ENCODE measurements at regions not wholly inside any gene's neighbourhood (a gene's known extent, or its start where the extent isn't known, plus 50 kb on each side); places are given as distances from the start of the nearest gene placed in this dataset.

DNA sequence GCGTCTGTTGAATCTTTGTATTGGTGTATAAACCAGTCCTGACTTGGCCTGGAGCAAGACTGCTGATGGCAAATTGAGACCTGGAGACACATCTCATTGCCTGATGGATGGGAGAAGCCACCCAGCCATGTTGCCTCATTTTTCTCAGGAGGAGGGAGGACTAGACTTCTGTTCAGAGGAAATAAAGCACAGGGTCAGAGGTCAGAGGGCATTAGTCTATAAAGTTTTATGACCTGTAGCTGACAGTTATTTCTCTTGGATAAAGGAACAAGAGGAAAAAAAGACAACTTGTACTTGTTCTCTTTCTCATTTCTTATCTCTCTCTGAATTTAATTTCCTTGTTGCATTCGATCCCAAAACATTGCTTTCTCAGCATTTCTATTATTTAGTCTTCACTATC, 775.9 kb downstream of the SQOR start:
- ChIA-PET SMC1A (ENCODE audit: uncharacterized antibody, unreplicated experiment) (no interaction called here), RAD21 (ENCODE audit: unreplicated experiment) (no interaction called here), CTCF (no interaction called here), POLR2A (no interaction called here)
- Histone ChIP-seq H3K4me1 (ENCODE audit: control insufficient read depth, insufficient read depth, low read length) (no peaks in the 10 kb centered on the region), H3K36me3 (ENCODE audit: control insufficient read depth in 2 of 2, insufficient read depth in 2 of 2, low read length in 1 of 2) (no peaks in the 10 kb centered on the region), H3K27me3 (replicated peaks in 1 of 2; ENCODE audit: control insufficient read depth in 2 of 2, insufficient read depth in 2 of 2, low read length in 1 of 2) (no peaks in the 10 kb centered on the region), H3K4me2 (ENCODE audit: control insufficient read depth, insufficient read depth) (no peak overlapping the region), H3K4me3 (no peak overlapping the region), H3K9me3 (replicated peaks; ENCODE audit: control insufficient read depth, insufficient read depth, low read length) (no peaks in the 10 kb centered on the region; the same call in 2 of the 3 replicates), H2AFZ (ENCODE audit: control insufficient read depth, low read depth, low read length) (no peak overlapping the region), H3K79me2 (ENCODE audit: control insufficient read depth, insufficient read depth, low read length) (no peaks in the 10 kb centered on the region), H3K9ac (ENCODE audit: control insufficient read depth, insufficient read depth, low read length) (no peak overlapping the region), H4K20me1 (ENCODE audit: control insufficient read depth, insufficient read depth) (no peaks in the 10 kb centered on the region), H3K27ac (ENCODE audit: control insufficient read depth, insufficient read depth) (no peak overlapping the region)
- no peak for TF ChIP-seq ZBED1 (IDR thresholded peaks at IDR 0.05; ENCODE audit: borderline replicate concordance)
- TF ChIP-seq, protein P1, sequence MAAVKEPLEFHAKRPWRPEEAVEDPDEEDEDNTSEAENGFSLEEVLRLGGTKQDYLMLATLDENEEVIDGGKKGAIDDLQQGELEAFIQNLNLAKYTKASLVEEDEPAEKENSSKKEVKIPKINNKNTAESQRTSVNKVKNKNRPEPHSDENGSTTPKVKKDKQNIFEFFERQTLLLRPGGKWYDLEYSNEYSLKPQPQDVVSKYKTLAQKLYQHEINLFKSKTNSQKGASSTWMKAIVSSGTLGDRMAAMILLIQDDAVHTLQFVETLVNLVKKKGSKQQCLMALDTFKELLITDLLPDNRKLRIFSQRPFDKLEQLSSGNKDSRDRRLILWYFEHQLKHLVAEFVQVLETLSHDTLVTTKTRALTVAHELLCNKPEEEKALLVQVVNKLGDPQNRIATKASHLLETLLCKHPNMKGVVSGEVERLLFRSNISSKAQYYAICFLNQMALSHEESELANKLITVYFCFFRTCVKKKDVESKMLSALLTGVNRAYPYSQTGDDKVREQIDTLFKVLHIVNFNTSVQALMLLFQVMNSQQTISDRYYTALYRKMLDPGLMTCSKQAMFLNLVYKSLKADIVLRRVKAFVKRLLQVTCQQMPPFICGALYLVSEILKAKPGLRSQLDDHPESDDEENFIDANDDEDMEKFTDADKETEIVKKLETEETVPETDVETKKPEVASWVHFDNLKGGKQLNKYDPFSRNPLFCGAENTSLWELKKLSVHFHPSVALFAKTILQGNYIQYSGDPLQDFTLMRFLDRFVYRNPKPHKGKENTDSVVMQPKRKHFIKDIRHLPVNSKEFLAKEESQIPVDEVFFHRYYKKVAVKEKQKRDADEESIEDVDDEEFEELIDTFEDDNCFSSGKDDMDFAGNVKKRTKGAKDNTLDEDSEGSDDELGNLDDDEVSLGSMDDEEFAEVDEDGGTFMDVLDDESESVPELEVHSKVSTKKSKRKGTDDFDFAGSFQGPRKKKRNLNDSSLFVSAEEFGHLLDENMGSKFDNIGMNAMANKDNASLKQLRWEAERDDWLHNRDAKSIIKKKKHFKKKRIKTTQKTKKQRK (IDR thresholded peaks at IDR 0.05; ENCODE audit: low read depth, low read length): no peak
- no peak for TF ChIP-seq CBFB (IDR thresholded peaks at IDR 0.05; ENCODE audit: low read depth)
- TF ChIP-seq, protein P2, sequence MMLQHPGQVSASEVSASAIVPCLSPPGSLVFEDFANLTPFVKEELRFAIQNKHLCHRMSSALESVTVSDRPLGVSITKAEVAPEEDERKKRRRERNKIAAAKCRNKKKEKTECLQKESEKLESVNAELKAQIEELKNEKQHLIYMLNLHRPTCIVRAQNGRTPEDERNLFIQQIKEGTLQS (IDR thresholded peaks at IDR 0.05; ENCODE audit: borderline replicate concordance, extremely low read depth, low read depth, low read length): no peak
- no peak for TF ChIP-seq MEF2B (IDR thresholded peaks at IDR 0.05; ENCODE audit: partially characterized antibody, poor library complexity, severe bottlenecking)
- TF ChIP-seq CREM (IDR thresholded peaks at IDR 0.05; ENCODE audit: low read depth): no peak
- TF ChIP-seq DPF2 (IDR thresholded peaks at IDR 0.05): no peak
- no peak for TF ChIP-seq ATF7 (IDR thresholded peaks at IDR 0.05; ENCODE audit: low read depth)
- no peak for TF ChIP-seq NFXL1 (IDR thresholded peaks at IDR 0.05; ENCODE audit: borderline replicate concordance)
- FAIRE-seq: no peak
- in situ Hi-C loops (cut with MboI): no loop called here
- ATAC-seq: no peak
- WGBS (ENCODE audit: insufficient coverage, insufficient replicate concordance, low lambda C conversion rate, missing lambda C conversion rate): 0% methylated on average over 2 of the region's 2 CpGs
- no TSS peak for BruUV-seq (replicated peaks)
- DNase-seq (ENCODE audit: low read depth, low spot score): no peak
- intact Hi-C loops (cut with micrococcal nuclease; ENCODE audit: unreplicated experiment): no loop called here

All from GM12878 (cell line).